ENCODE measurements at regions not wholly inside any gene's neighbourhood (a gene's known extent, or its start where the extent isn't known, plus 50 kb on each side); places are given as distances from the start of the nearest gene placed in this dataset.
"Not testable (repeated sequence)": the region's sequence is repeated elsewhere in the genome, so short reads cannot be mapped to it uniquely, and the experiment has no call there.

GRCh38 chr3:151675858-151676615 is 57.7 kb upstream of the AADACL2 start:
- DNase-seq: no peak

- DNase-seq: no peak
These were observed 59.8 kb upstream of the AADACL2 start for GRCh38 chr3:151673974-151674373.

GRCh38 chr3:151667762-151668161 is 66.0 kb upstream of the AADACL2 start:
- not testable (repeated sequence) for DNase-seq

GRCh38 chr3:151660885-151661284 is 72.8 kb upstream of the AADACL2 start:
- DNase-seq: no peak

GRCh38 chr3:151644986-151645385 is 88.7 kb upstream of the AADACL2 start:
- no peak for DNase-seq

- no peak for DNase-seq
These were observed 89.6 kb upstream of the AADACL2 start for GRCh38 chr3:151644020-151644620.

- no peak for DNase-seq
These were observed 94.3 kb upstream of the AADACL2 start for GRCh38 chr3:151639418-151639740.

GRCh38 chr3:151638555-151639417 is 94.9 kb upstream of the AADACL2 start:
- DNase-seq: no peak

- DNase-seq: no peak
These were observed 97.8 kb upstream of the AADACL2 start for GRCh38 chr3:151635905-151636304.

- DNase-seq: no peak
These were observed 101.8 kb upstream of the AADACL2 start for GRCh38 chr3:151631946-151632345.

- DNase-seq: no peak
These were observed 102.7 kb upstream of the AADACL2 start for GRCh38 chr3:151630938-151631441.

- no peak for DNase-seq
These were observed 103.7 kb upstream of the AADACL2 start for GRCh38 chr3:151630035-151630434.

GRCh38 chr3:151625586-151625985 is 108.1 kb upstream of the AADACL2 start:
- DNase-seq: no peak

- DNase-seq: no peak
These were observed 108.6 kb upstream of the AADACL2 start for GRCh38 chr3:151625086-151625485.

GRCh38 chr3:151620071-151620470 is 113.7 kb upstream of the AADACL2 start:
- DNase-seq: no peak

GRCh38 chr3:151615464-151615863 is 118.3 kb upstream of the AADACL2 start:
- DNase-seq: no peak

- no peak for DNase-seq
These were observed 121.6 kb upstream of the AADACL2 start for GRCh38 chr3:151612115-151612514.

GRCh38 chr3:151611419-151611818 is 122.3 kb upstream of the AADACL2 start:
- no peak for DNase-seq

- DNase-seq: no peak
These were observed 124.2 kb upstream of the AADACL2 start for GRCh38 chr3:151609491-151609890.

GRCh38 chr3:151604891-151605290 is 128.8 kb upstream of the AADACL2 start:
- DNase-seq: no peak

- no peak for DNase-seq
These were observed 132.9 kb upstream of the AADACL2 start for GRCh38 chr3:151600783-151601182.

- DNase-seq: no peak
These were observed 134.5 kb upstream of the AADACL2 start for GRCh38 chr3:151599103-151599672.

GRCh38 chr3:151596940-151597339 is 136.1 kb upstream of the IGSF10 start:
- no peak for DNase-seq

Data from CD4-positive, alpha-beta T cell treated with Interleukin-10 for 1 hour (primary cell).